ENCODE measurements at regions not wholly inside any gene's neighbourhood (a gene's known extent, or its start where the extent isn't known, plus 50 kb on each side); places are given as distances from the start of the nearest gene placed in this dataset.
"Not testable (repeated sequence)": the region's sequence is repeated elsewhere in the genome, so short reads cannot be mapped to it uniquely, and the experiment has no call there.

DNA sequence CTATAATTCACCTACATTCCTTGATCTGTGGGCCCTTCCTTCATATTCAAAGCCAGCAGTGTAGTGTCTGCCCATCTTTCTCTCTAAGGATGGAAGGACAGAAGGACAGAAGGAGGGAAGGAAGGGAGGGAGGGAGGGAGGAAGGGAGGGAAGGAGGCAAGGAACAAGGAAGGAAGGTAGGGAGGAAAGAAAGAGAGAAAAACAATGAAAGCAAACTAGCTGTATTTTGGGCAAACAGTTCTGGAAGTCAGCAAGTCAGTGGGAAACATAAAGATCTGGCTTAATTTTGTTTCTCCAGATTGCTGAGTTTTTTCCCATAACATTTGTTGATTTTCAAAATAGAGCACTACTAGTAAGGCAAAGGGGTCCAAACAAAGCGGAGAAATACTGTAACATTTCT lies 555.2 kb upstream of the EPHA5 start:
- DNase-seq, result no peak

- DNase-seq, result no peak
Measured at GRCh38 chr4:66223068-66223703, 552.9 kb upstream of the EPHA5 start.

DNA sequence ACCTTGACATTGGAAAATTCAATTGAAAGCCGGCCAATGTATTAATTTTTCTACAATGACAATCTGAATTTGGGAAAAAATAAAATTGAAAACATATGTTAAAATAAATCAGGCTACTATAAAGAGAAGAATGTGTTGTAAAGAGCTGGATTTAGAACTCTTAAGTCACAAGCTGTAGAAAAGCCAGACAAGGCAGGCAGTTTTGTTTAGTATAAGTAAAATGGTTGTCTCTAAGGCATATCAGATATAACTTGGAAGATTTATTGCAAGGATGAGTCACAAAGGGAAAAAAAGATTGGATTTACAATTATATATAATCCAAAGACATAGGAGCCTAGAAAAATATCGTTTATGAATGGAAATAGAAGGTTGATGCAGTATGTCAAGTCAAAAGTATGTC lies 549.1 kb upstream of the EPHA5 start:
- DNase-seq, result no peak

- no peak for DNase-seq
Measured at GRCh38 chr4:66216252-66216651, 546.0 kb upstream of the EPHA5 start.

- no peak for DNase-seq
Measured at GRCh38 chr4:66212489-66212888, 542.2 kb upstream of the EPHA5 start.

- DNase-seq, result no peak
Measured at GRCh38 chr4:66204534-66205247, 534.4 kb upstream of the EPHA5 start.

DNA sequence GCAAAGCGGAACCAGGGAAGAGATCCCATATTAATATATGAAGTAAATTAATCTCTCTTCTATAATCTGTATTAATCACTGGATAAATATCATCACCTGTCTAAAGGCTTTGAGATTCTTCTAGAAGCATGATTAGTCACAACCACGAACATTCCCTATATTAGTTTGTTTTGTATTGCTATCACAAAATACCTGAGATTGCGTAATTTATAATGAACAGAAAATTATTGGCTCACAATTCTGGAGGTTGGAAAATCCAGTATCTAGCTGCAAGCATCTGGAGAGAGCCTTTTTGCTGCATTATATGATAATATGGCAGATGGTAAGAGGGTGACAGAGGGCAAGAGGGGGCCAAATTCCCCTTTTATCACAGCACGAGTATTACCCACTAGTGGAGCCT lies 532.6 kb upstream of the EPHA5 start:
- DNase-seq, result no peak

DNA sequence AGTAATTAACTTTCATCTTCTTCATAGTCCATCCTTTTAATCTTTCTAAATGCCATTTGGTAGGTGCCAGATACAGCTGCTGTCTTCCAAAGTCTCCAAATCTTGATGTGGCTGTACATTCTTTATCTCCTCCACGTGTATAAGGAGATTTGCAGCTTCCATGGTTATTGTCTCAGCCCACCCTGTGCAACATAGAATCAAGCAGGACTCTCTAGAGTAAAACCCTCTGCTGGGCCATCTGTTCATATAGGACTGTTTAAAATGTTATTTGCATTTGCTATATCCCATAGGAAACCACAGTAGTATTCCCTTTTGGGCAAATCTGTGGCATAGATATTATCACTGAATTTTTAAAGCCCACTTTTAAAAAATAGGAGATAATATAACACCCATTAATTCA lies 527.2 kb upstream of the EPHA5 start:
- DNase-seq, result no peak

DNA sequence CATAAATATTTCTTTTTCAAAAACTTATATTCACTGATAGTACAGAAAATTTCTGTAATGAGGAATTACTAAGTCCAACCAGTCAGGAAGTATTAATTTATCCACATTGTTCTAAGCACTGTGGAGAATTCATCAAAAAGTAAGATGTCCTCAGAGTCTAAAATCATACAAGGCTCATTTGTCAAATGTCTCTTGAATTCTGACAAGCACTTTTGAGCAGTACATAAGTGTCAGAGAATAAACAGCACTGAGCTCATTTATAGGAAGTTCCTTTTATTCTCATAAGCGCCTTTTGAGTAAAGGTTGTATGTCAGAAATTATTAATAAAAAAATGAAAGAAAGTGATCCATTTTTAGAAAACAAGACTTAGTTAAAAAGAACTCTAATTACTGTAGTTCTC lies 523.2 kb upstream of the EPHA5 start:
- no peak for DNase-seq

DNA sequence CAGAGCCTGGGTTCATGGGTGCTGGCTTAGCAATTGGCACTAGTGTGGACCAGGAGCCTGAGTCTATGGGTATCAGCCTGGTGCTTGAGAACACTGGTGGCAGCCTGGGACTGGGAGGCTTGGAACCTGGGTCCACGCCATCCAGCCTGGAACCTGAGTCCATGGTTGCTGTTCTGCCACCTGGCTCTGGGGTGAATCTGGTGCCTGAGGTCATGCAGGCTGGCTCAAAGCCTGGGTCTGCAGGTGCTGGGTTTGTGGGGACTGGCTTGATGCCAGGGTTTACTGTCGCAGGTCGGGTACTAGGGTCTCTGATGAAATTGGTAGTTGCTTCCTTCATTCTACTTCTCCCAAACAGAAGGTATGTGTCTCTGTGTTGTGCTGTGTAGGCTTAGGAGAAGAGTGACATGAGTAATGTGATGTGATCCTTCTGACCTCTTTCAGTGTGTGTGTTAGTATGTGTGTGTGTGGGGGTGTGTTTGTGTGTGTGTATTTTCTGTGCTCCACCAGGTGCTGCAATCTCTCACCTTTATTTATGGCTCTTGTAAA lies 517.0 kb upstream of the EPHA5 start:
- DNase-seq, result no peak

GRCh38 chr4:66186095-66186494 lies 515.8 kb upstream of the EPHA5 start:
- DNase-seq, result no peak

DNA sequence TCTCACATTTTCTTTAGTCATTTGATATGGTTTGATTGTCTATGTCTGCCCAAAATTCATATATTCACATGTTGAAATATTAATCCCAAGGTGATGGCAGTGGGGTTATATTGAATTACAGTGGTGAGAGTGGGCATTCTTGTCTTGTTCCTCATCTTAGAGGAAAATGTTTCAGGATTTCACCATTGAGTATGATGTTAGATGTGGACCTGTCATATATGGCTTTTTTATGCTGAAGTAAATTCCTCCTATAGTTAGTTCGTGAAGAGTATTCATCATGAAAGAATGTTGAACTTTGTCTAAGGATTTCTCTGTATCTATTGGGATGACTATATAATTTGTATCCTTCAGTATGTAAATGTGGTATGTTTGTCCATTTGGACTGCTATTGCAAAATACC lies 512.3 kb upstream of the EPHA5 start:
- no peak for DNase-seq

- no peak for DNase-seq
Measured at GRCh38 chr4:66178906-66179305, 508.6 kb upstream of the EPHA5 start.

GRCh38 chr4:66169341-66169740 lies 499.1 kb upstream of the EPHA5 start:
- no peak for DNase-seq

- no peak for DNase-seq
Measured at GRCh38 chr4:66164869-66165268, 494.6 kb upstream of the EPHA5 start.

- no peak for DNase-seq
Measured at GRCh38 chr4:66160606-66161005, 490.3 kb upstream of the EPHA5 start.

DNA sequence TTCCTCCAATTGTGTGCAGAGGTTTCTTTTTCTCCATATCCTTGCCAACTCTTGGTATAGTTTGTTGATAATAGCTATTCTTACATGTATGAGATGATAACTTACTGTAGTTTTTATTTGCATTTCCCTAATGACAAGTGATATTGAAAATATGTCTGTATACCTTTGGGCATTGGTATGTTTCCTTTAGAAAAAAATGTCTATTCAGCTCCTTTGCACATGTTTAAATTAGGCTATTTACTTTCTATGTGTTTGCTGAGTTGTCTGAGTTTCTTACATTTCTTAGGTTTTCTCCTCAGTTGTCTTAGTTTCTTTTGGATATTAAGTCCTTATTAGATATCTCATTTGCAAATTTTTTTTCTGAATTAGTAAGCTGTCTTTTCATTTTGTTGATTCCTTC lies 487.3 kb upstream of the EPHA5 start:
- no peak for DNase-seq

DNA sequence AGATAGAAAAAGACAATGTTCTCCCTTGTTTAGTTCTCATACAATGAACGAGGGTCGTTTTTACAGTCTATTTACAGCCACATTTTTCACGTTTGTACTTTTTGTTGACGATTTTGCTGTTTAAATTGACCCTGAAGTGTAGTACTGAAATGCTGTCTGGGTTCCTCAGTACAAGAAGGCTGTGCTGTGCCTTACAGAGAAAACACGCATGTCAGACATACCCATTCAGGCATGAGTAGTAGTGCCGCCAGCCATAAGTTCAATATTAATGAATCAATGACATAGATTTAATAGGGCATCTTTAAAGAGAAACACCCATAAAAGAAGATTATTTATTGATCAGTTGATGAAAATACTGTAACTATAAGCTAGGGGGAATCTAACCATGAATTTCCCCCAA lies 459.8 kb upstream of the EPHA5 start:
- DNase-seq, result no peak

DNA sequence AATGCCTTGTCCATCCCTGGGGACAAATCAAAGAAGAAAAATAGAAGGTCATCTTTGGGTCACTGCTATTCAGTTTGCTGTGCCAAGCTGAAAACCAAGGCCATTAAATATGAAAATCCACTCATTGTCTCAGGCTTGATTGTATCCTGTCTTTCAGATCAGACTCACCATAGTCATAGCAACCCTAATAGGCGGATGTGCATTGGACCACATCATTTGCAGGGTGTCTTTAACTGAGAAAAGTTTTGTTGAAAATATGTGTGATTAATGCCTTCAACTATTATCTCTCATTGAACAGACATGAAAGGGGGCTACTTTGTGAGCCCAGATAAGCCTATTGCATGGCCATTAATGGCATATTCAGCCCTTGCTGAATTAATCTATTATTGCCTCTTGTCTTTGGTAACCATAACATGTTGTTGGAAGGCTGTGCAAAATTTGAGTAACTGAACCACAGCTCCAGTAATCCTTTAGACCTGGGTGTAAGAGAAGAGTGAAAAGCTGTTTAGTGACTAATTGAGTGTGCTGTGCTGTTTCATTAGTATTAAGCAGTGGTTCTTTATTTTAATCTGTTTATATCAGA lies 453.6 kb upstream of the EPHA5 start:
- no peak for DNase-seq

DNA sequence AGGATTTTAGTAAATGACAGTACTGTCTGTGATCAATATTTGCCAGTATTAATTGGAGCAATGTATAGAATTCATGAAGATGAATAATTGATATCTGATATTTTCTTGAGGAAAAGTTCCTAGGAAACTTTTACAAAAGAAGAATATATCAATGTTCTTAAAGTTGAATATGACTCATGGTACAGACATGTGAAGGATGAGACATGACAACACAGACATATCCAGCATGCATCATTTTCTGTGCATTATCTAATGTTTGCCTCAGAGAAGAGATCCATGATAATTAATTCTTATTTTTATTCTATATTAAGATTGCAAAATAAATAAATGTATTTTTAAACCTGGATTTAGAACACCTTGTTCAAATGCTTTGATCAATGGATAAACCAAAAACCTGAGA lies 452.9 kb upstream of the EPHA5 start:
- DNase-seq, result no peak

- DNase-seq, result not testable (repeated sequence)
Measured at GRCh38 chr4:66115231-66115630, 444.9 kb upstream of the EPHA5 start.

DNA sequence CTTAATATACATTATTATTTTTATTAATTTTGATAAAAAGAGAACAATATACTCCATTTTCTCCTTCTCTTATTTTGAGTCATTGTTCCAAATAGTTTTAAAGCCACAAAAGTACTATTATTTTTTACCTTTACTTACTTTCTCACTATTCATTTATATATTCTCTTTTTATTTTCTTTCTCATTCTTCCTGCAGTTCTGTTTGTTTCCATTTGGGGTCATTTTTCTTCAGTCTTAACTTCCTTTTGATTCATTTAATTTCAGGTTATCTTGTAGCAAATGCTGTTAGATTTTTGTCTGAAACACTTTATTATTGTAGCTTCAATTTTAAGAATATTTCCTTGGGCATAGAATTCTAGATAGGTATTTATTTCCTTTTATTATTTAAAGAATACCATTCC lies 438.6 kb upstream of the EPHA5 start:
- DNase-seq, result no peak

GRCh38 chr4:66097218-66097617 lies 426.9 kb upstream of the EPHA5 start:
- DNase-seq, result no peak

- no peak for DNase-seq
Measured at GRCh38 chr4:66095065-66095464, 424.8 kb upstream of the EPHA5 start.

All from CD4-positive, alpha-beta T cell treated with Interleukin-1 beta for 1 hour (primary cell).